ENCODE measurements at regions not wholly inside any gene's neighbourhood (a gene's known extent, or its start where the extent isn't known, plus 50 kb on each side); places are given as distances from the start of the nearest gene placed in this dataset.
"Not testable (repeated sequence)": the region's sequence is repeated elsewhere in the genome, so short reads cannot be mapped to it uniquely, and the experiment has no call there.

DNA sequence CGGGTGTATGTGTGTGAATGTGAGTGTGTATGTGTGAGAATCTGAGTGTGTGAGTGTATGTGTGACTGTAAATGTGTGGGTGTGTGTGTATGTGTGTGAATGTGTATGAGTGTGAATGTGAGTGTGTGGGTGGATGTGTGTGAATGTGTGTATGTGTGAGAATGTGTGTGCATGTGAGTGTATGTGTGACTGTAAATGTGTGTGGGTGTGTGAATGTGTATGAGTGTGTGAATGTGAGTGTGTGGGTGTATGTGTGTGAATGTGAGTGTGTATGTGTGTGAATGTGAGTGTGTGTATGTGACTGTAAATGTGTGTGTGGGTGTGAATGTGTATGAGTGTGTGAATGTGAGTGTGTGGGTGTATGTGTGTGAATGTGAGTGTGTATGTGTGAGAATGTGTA is 51.6 kb upstream of the DIRAS2 start:
- not testable (repeated sequence) for TF ChIP-seq CTCF, POLR2A (IDR thresholded peaks at IDR 0.05)
